ENCODE measurements at regions not wholly inside any gene's neighbourhood (a gene's known extent, or its start where the extent isn't known, plus 50 kb on each side); places are given as distances from the start of the nearest gene placed in this dataset.
"Not testable (repeated sequence)": the region's sequence is repeated elsewhere in the genome, so short reads cannot be mapped to it uniquely, and the experiment has no call there.

DNA sequence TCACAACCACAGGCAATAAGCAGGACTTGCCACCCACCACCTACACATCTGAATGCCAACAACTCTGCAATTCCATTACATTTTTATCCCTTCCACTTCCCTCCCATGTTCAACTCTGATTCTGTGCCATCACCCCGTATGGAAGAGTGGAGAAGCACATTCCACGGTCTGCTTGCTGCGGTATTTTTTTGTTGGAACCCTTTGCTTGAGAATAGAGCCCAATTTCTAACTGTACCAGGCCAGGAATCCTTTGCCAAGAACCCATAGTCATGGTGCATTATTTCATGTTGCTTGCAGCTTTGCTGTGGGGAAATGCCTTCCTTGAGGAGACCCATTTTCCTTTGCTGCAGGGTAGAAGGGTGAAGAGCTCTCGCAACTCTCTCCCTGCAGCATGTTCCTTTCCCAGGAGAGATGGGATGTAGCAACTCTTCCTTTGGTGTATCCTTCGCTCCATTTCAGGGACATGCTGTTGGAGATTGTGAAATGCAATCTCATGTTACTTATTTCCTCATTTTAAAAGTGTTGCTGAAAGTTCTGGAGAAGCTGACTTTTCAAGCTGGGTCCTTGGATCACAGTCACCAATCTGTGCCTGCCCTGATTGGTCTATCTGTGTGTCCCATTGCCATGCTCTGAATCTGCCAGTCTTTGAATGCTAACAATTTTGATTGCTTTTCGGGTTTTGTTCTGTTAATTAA, 69.8 kb upstream of the STARD13 start:
- DNase-seq (no peak), ATAC-seq (ENCODE audit: low read depth in 2 of 2) (no peak)
- H3K4me3 Mint-ChIP-seq = peak overlapping the region in 1 of 8 donors; percentile 11
- peak overlapping the region in 1 of 6 donors; percentile 49 for H3K27ac Mint-ChIP-seq
- H3K27me3 Mint-ChIP-seq = peaks cover 5 to 15% (median 14%) of the 10 kb centered on the region in 3 donors
- H3K4me1 Mint-ChIP-seq = peaks cover 22 to 52% (median 40%) of the 10 kb centered on the region in 3 donors
- peaks cover 0 to 9% (median 0%) of the 10 kb centered on the region in 7 donors for H3K9me3 Mint-ChIP-seq
- H3K36me3 Mint-ChIP-seq = peaks cover 0 to 8% of the 10 kb centered on the region in 2 donors

DNA sequence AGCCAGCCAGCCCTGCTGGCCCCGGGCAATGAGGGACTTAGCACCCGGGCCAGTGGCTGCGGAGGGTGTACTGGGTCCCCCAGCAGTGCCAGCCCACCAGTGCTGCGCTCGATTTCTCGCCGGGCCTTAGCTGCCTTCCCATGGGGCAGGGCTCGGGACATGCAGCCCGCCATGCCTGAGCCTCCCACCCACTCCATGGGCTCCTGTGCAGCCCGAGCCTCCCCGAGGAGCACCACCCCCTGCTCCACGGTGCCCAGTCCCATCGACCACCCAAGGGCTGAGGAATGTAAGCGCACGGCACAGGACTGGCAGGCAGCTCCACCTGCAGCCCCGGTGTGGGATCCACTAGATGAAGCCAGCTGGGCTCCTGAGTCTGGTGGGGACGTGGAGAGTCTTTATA, 72.5 kb upstream of the STARD13 start:
- H3K27me3 Mint-ChIP-seq; DNase-seq; H3K27ac Mint-ChIP-seq; ATAC-seq (ENCODE audit: low read depth in 2 of 2); H3K4me3 Mint-ChIP-seq; H3K36me3 Mint-ChIP-seq: not testable (repeated sequence)
- H3K9me3 Mint-ChIP-seq = peaks cover 3 to 26% (median 5%) of the 10 kb centered on the region in 7 donors
- peaks cover 16 to 41% (median 38%) of the 10 kb centered on the region in 3 donors for H3K4me1 Mint-ChIP-seq

DNA sequence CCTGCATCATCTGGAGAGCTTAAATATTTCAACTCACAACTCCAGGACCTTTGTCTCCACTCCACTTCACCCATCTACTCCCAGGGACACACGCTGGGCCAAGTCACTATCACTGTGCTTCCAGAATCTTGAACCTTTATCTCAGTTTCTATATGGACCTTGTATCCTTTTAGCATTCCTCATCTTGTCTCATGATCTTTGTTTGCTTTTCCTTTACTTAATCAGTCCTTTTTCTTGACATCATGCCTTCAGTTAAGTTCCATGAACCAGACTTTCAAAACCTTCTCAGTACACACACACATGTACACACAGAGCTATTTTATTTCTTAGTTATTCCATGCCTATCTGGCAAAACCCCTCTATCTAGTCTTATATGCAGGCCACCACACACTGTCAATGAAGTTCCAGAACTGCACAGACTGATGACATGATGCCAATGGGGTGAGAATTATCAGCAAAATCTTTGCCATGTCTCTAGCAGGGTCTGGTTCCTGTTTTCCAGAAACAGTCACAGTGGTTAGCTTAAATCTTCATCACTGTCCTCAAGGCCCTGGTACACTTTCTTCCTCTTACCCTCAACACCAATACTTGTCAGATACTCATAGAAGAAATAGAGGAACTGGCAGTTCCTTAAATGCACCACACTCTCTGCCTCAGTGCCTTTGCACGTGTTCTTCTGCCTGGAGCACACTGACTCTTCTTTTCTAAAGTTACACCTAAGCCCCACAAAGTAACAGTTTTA, 77.6 kb upstream of the STARD13 start:
- peak; percentile 86 to 87 for ATAC-seq (ENCODE audit: low read depth in 2 of 2)
- H3K27ac Mint-ChIP-seq = peak overlapping the region; percentile 28 to 82 (median 56)
- peak overlapping the region in 1 of 8 donors; percentile 3 for H3K4me3 Mint-ChIP-seq
- DNase-seq = peak; percentile 66
- H3K4me1 Mint-ChIP-seq = peaks cover 23 to 52% (median 28%) of the 10 kb centered on the region in 3 donors
- H3K9me3 Mint-ChIP-seq = peaks cover 3 to 32% (median 6%) of the 10 kb centered on the region in 7 donors
- peaks cover 4 to 8% of the 10 kb centered on the region in 2 donors for H3K36me3 Mint-ChIP-seq
- peaks cover 0 to 8% (median 0%) of the 10 kb centered on the region in 3 donors for H3K27me3 Mint-ChIP-seq

DNA sequence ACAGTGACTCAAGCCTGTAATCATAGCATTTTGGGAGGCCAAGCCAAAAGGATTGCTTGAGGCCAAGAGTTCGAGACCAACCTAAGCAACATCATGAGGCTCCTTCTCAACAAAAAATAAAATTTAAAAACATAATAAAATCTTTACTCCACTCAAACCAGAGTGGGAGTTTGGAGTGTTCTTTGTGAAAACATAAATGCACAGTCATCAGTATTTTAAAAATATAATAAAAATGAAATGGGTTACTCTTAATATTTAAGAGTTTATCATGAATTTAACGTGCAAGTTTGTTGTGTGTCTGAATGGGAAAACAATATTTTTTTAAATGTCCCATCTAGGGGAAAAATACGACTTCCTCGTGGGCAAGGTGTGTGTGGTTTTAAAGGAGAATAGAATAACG, 78.6 kb upstream of the STARD13 start:
- Mint-ChIP-seq H3K36me3 (peaks cover 4 to 8% of the 10 kb centered on the region in 2 donors), H3K4me3 (peak overlapping the region in 1 of 8 donors; percentile 77), H3K27me3 (peaks cover 0 to 4% (median 0%) of the 10 kb centered on the region in 3 donors), H3K27ac (peak overlapping the region in 1 of 6 donors; percentile 74), H3K9me3 (peaks cover 3 to 29% (median 6%) of the 10 kb centered on the region in 7 donors), H3K4me1 (peaks cover 24 to 58% (median 32%) of the 10 kb centered on the region in 3 donors)
- ATAC-seq (ENCODE audit: low read depth in 2 of 2) (no peak), DNase-seq (no peak)

DNA sequence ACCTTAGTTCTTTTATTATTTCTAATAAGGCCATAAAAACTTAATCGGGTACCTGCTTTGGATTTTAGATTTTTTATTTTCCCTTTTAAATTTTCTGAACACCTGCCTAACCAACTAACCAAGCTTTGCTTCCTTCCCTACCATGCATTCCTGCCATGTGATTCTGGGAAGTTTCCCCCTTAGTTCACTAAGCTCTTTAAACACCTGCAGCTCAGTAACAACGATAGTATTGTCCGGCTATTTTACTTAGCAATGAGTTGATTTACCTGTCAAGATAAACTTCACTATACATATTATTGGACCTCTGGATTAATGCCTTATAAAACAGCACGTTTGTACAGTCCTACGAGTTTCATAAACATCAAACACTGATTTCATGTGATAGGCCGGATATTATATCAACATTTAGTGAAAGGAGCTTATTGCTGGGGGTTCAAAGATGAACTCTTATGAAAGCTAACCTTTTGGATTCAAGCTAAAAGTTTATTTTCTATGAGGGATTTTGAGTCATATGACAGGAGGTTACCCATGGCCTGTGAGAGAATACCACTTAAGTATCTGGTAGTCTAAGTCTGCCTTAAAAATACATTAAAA, 81.0 kb upstream of the STARD13 start:
- H3K27me3 Mint-ChIP-seq = no peaks in the 10 kb centered on the region
- H3K9me3 Mint-ChIP-seq = peaks cover 0 to 15% (median 2%) of the 10 kb centered on the region in 7 donors
- no peak for ATAC-seq (ENCODE audit: low read depth in 2 of 2)
- no peaks in the 10 kb centered on the region for H3K36me3 Mint-ChIP-seq
- H3K4me3 Mint-ChIP-seq = no peak overlapping the region
- no peak for DNase-seq
- peaks cover 24 to 52% (median 28%) of the 10 kb centered on the region in 3 donors for H3K4me1 Mint-ChIP-seq
- peak overlapping the region in 2 of 6 donors; percentile 41 to 79 for H3K27ac Mint-ChIP-seq

DNA sequence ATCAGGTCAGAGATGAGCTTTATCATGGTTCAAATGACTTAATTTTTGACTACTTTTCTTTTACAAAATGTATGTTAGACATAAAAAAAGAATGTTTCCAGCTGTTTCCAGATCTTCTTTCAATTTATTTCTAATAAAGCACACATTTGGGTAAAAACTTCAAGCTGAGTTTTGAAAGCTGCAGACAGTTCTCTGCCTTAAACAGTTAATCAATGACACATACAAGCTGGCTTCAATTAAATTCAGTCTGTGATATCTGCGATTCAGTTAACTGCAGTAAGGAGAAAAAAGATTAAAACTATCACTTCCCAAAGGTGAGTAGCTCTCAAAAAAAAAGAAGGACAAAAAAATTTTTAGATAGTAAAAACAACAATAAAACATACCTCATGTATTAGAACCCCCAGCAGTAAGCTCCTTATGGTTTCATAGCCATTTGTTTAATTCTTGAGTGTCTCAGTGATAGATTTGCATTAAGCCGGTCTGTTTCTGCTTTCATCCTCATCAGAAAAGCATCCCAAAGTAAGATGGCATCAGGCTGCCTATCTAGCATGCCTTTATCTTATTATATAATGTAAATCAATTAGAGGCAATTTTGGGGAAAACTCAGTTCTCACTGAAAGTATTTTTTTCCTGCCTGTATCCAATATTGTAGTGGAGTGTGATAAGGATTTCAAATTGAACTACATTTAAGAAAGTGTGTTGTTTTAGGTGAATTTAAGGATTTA, 81.8 kb upstream of the STARD13 start:
- H3K4me3 Mint-ChIP-seq = peak overlapping the region in 3 of 8 donors; percentile 13 to 69 (median 53)
- ATAC-seq (ENCODE audit: low read depth in 2 of 2) (no peak), DNase-seq (no peak)
- no peaks in the 10 kb centered on the region for H3K36me3 Mint-ChIP-seq
- no peaks in the 10 kb centered on the region for H3K27me3 Mint-ChIP-seq
- peaks cover 24 to 48% (median 26%) of the 10 kb centered on the region in 3 donors for H3K4me1 Mint-ChIP-seq
- H3K27ac Mint-ChIP-seq = peak overlapping the region in 4 of 6 donors; percentile 8 to 73 (median 26)
- H3K9me3 Mint-ChIP-seq = peaks cover 0 to 10% (median 2%) of the 10 kb centered on the region in 7 donors

DNA sequence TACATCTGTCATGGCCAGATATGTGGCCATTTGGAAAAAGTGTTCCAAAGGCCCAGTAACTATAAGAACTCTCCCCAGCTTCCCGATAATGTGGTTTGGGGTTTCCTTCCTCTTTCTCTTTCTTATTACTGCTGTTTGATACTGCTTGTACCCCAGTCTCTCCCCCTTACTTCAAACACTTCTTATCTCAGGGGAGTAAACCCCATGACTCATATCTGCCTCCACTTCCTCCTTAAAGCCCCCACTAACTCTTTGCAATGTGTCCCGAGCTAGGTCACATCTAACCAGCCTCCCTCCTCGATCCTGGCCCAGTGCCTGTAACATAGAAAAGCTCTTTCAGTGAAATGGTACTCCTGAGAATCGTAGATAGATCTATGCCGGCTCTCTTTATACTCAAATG, 82.4 kb upstream of the STARD13 start:
- Mint-ChIP-seq H3K27ac (peak overlapping the region in 4 of 6 donors; percentile 3 to 73 (median 26)), H3K27me3 (no peaks in the 10 kb centered on the region), H3K4me3 (peak overlapping the region in 4 of 8 donors; percentile 13 to 69 (median 42)), H3K4me1 (peaks cover 20 to 42% (median 22%) of the 10 kb centered on the region in 3 donors), H3K9me3 (peaks cover 0 to 7% (median 2%) of the 10 kb centered on the region in 7 donors), H3K36me3 (no peaks in the 10 kb centered on the region)
- peak; percentile 55 for DNase-seq
- ATAC-seq (ENCODE audit: low read depth in 2 of 2) = peak; percentile 59

DNA sequence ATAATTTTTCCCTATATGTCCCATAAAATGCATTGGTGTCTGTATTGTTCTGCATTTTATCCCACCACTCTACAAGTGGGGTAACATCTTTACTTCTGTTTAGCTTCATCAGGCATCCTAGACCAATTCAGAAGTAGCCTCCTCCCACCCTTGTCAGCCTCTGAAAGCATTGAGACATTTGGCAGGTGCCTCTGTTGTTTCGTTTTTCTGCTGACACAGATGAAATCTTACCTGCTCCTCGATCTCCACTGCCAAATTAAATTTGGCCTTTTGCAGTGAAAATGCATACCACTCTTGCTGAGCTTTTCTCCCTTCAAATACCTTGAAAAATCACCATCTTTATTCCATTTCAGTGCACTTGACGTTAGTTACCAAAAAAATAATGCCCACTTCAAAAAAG, 83.5 kb upstream of the STARD13 start:
- Mint-ChIP-seq H3K27me3 (no peaks in the 10 kb centered on the region), H3K9me3 (peaks cover 0 to under 1% (median 0%) of the 10 kb centered on the region in 7 donors), H3K4me3 (no peak overlapping the region), H3K27ac (no peak overlapping the region), H3K4me1 (peaks cover 12 to 31% (median 14%) of the 10 kb centered on the region in 3 donors), H3K36me3 (no peaks in the 10 kb centered on the region)
- ATAC-seq (ENCODE audit: low read depth in 2 of 2) (no peak), DNase-seq (no peak)

DNA sequence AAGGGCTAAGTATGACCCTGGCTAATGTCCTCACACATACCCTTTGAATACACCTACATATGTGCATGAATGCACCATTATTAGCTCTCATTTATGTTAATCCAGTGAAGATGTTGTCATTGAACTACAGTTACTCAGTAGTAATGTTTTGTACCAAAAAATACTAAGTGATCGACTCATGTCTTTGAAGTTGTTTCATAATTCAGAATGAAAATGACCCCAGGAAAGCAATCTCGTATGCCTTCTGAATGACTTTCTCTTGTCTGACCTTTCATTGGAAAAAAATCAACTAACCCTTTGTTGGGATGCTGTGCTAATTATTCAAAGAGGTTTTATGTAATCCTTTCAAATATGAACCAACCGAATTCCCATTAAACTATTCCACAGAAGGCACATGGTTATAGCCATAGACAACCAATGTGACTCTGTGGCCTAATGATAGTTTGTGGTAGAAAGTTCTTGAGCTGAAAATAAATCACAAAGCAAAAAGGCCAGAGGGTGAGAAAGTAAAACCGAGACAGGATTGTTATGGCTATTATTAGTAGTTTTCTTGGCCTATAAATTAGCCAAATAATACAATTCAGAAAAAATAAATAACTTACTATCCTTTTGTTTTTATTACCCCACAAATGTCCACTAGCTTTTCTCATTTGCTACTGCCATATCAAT, 86.8 kb upstream of the STARD13 start:
- Mint-ChIP-seq H3K27ac (no peak overlapping the region), H3K9me3 (peaks cover 0 to 18% (median 5%) of the 10 kb centered on the region in 7 donors)
- no peak for ATAC-seq (ENCODE audit: low read depth in 2 of 2)

DNA sequence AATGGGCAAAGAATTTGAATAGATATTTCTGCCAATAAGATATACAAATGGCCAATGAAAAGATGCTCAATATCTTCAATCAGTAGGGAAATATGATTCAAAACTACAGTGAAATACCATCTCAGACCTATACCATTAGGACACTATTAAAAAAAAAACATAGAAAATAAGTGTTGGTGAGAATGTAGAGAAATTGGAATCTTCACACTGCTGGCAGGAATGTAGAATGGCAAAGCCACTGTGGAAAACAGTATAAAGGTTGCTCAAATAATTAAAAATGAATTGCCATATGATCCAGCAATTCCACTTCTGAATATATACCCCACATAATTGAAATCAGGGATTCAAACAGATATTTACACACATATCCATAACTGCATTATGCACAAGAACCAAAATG, 88.1 kb upstream of the STARD13 start:
- H3K4me1 Mint-ChIP-seq = peaks cover 0 to 3% (median 0%) of the 10 kb centered on the region in 3 donors
- no peak overlapping the region for H3K4me3 Mint-ChIP-seq
- DNase-seq (no peak), ATAC-seq (ENCODE audit: low read depth in 2 of 2) (no peak)
- no peaks in the 10 kb centered on the region for H3K27me3 Mint-ChIP-seq
- H3K9me3 Mint-ChIP-seq = peaks cover 0 to 18% (median 5%) of the 10 kb centered on the region in 7 donors
- H3K27ac Mint-ChIP-seq = no peak overlapping the region
- peaks cover 7 to 9% of the 10 kb centered on the region in 2 donors for H3K36me3 Mint-ChIP-seq

More for the DNA sequence above, 86.8 kb upstream of the STARD13 start:
- no peak for DNase-seq
- Mint-ChIP-seq H3K4me1 (peaks cover 7 to 16% (median 12%) of the 10 kb centered on the region in 3 donors), H3K4me3 (no peak overlapping the region), H3K27me3 (no peaks in the 10 kb centered on the region), H3K36me3 (peaks cover 7 to 9% of the 10 kb centered on the region in 2 donors)

DNA sequence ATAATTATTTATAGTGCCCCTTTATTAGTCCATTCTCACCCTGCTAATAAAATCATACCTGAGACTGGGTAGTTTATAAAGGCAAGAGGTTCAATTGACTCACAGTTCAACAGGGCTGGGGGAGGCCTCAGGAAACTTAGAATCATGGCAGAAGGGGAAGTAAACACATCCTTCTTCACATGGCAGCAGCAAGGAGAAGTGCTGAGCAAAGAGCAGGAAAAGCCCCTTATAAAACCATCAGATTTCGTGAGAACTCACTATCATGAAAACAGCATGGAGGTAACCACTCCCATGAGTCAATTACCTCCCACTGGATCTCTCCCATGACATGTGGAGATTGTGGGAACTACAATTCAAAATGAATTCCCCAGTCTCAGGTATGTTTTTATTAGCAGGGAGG, 89.9 kb upstream of the STARD13 start:
- Mint-ChIP-seq H3K27ac (no peak overlapping the region), H3K36me3 (peaks cover 7 to 9% of the 10 kb centered on the region in 2 donors)
- no peak for DNase-seq

DNA sequence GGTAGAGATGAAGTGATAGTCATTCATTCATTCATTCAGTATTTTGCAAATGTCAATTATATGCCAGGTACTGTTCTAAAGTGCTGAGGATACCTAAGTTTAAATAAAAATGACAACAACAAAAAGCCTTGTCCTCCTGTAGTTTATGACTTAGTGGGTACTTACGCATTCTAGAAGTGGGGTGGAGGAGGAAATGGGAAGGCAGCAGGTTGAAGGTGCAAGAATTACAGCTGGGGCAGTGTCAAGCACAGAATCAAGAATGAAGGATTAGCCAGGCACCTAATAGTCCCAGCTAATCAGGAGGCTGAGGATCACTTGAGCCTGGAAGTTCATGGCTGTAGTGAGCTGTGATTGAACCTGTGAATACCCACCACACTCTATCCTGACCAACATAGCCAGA, 90.7 kb upstream of the STARD13 start:
- no peaks in the 10 kb centered on the region for H3K27me3 Mint-ChIP-seq
- ATAC-seq (ENCODE audit: low read depth in 2 of 2) (no peak), DNase-seq (no peak)
- peaks cover 0 to 18% (median 5%) of the 10 kb centered on the region in 7 donors for H3K9me3 Mint-ChIP-seq
- H3K4me1 Mint-ChIP-seq = peaks cover 0 to 4% (median 0%) of the 10 kb centered on the region in 3 donors
- H3K4me3 Mint-ChIP-seq = no peak overlapping the region
- H3K27ac Mint-ChIP-seq = peak overlapping the region in 1 of 6 donors; percentile 43
- peaks cover 7 to 9% of the 10 kb centered on the region in 2 donors for H3K36me3 Mint-ChIP-seq

More for the DNA sequence above, 89.9 kb upstream of the STARD13 start:
- no peaks in the 10 kb centered on the region for H3K27me3 Mint-ChIP-seq
- H3K9me3 Mint-ChIP-seq = peaks cover 0 to 18% (median 5%) of the 10 kb centered on the region in 7 donors
- no peak for ATAC-seq (ENCODE audit: low read depth in 2 of 2)
- peaks cover 0 to 4% (median 0%) of the 10 kb centered on the region in 3 donors for H3K4me1 Mint-ChIP-seq
- no peak overlapping the region for H3K4me3 Mint-ChIP-seq

Measured in naive B cell (primary cell).